ENCODE measurements at regions not wholly inside any gene's neighbourhood (a gene's known extent, or its start where the extent isn't known, plus 50 kb on each side); places are given as distances from the start of the nearest gene placed in this dataset.
A peak's percentile ranks its signal among the peaks of the same experiment; 100 is the strongest.

DNA sequence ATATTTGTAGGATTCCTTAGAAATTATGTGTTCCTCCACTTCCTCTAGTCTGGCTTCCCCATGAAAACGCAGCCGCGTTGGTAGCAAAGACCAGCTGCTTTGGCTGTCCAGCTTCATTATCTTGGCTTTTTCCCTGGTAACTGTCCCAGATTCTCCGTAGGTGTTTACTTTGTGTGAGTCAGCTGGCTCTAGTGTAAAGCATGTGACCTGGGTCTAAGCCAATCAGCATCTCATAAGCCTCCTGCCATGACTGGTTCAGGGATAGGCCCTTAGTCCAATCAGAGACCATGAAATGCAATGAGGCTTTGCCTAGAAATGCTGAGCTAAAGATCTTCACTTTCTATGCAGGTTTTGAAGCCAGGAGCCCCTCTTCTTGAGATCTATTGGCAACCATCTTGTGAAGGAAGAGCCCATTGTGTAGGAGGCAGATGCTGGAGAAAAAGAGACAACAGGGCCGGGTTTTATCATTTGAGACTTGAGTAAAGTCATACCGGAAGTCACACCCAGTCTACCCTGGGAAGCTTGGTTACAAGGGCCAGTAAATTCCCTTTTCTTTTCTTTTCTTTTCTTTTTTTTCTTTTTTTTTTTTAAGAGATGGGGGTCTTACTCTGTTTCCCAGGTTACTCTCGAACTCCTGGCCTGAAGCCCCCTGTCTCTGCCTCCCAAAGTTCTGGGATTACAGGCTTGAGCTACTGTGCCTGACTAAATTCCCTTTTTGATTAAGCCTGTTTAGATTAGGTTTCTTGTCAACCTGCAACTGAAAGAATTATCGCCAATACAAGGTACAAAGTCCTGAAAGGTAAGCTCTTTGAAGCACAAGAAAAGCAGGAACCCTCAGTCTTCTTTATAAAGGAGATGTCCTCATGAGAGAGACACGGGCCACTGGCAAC, 256.5 kb upstream of the RREB1 start:
- no peaks in the 10 kb centered on the region for H3K36me3 Mint-ChIP-seq (ENCODE audit: low read depth)
- H3K4me3 Mint-ChIP-seq: no peak overlapping the region
- no peaks in the 10 kb centered on the region for H4K20me1 ChIP-seq (replicated peaks; ENCODE audit: insufficient read depth)
- no peaks in the 10 kb centered on the region for H3K27me3 ChIP-seq (ENCODE audit: insufficient read depth)
- no peak for DNase-seq (ENCODE audit: low spot score)
- no peaks in the 10 kb centered on the region; the same call in 1 of the 2 replicates for H3K4me1 ChIP-seq (ENCODE audit: insufficient read depth)
- no peak overlapping the region for H3K27ac Mint-ChIP-seq
- H2AFZ ChIP-seq: peak overlapping the region; percentile 84
- H3K4me2 ChIP-seq: no peak overlapping the region
- ATAC-seq: no peak; the same call in 2 of the 3 replicates
- peaks cover 4% of the 10 kb centered on the region for H3K4me1 Mint-ChIP-seq
- H3K9me3 Mint-ChIP-seq: no peaks in the 10 kb centered on the region
- TF ChIP-seq, protein P1, sequence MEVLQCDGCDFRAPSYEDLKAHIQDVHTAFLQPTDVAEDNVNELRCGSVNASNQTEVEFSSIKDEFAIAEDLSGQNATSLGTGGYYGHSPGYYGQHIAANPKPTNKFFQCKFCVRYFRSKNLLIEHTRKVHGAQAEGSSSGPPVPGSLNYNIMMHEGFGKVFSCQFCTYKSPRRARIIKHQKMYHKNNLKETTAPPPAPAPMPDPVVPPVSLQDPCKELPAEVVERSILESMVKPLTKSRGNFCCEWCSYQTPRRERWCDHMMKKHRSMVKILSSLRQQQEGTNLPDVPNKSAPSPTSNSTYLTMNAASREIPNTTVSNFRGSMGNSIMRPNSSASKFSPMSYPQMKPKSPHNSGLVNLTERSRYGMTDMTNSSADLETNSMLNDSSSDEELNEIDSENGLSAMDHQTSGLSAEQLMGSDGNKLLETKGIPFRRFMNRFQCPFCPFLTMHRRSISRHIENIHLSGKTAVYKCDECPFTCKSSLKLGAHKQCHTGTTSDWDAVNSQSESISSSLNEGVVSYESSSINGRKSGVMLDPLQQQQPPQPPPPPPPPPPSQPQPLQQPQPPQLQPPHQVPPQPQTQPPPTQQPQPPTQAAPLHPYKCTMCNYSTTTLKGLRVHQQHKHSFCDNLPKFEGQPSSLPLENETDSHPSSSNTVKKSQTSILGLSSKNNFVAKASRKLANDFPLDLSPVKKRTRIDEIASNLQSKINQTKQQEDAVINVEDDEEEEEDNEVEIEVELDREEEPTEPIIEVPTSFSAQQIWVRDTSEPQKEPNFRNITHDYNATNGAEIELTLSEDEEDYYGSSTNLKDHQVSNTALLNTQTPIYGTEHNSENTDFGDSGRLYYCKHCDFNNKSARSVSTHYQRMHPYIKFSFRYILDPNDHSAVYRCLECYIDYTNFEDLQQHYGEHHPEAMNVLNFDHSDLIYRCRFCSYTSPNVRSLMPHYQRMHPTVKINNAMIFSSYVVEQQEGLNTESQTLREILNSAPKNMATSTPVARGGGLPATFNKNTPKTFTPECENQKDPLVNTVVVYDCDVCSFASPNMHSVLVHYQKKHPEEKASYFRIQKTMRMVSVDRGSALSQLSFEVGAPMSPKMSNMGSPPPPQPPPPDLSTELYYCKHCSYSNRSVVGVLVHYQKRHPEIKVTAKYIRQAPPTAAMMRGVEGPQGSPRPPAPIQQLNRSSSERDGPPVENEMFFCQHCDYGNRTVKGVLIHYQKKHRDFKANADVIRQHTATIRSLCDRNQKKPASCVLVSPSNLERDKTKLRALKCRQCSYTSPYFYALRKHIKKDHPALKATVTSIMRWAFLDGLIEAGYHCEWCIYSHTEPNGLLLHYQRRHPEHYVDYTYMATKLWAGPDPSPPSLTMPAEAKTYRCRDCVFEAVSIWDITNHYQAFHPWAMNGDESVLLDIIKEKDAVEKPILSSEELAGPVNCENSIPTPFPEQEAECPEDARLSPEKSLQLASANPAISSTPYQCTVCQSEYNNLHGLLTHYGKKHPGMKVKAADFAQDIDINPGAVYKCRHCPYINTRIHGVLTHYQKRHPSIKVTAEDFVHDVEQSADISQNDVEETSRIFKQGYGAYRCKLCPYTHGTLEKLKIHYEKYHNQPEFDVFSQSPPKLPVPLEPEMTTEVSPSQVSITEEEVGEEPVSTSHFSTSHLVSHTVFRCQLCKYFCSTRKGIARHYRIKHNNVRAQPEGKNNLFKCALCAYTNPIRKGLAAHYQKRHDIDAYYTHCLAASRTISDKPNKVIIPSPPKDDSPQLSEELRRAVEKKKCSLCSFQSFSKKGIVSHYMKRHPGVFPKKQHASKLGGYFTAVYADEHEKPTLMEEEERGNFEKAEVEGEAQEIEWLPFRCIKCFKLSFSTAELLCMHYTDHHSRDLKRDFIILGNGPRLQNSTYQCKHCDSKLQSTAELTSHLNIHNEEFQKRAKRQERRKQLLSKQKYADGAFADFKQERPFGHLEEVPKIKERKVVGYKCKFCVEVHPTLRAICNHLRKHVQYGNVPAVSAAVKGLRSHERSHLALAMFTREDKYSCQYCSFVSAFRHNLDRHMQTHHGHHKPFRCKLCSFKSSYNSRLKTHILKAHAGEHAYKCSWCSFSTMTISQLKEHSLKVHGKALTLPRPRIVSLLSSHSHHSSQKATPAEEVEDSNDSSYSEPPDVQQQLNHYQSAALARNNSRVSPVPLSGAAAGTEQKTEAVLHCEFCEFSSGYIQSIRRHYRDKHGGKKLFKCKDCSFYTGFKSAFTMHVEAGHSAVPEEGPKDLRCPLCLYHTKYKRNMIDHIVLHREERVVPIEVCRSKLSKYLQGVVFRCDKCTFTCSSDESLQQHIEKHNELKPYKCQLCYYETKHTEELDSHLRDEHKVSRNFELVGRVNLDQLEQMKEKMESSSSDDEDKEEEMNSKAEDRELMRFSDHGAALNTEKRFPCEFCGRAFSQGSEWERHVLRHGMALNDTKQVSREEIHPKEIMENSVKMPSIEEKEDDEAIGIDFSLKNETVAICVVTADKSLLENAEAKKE (CRISPR knock-in tag; IDR thresholded peaks at IDR 0.05): no peak
- TF ChIP-seq ZNF331 (CRISPR knock-in tag; IDR thresholded peaks at IDR 0.05; ENCODE audit: low read depth) (no peak), STAT1 (IDR thresholded peaks at IDR 0.05; ENCODE audit: unreplicated experiment) (no peak), ETS1 (IDR thresholded peaks at IDR 0.05) (no peak), CREB1 (CRISPR knock-in tag; IDR thresholded peaks at IDR 0.05; ENCODE audit: low read depth) (no peak), CTCF (conservative IDR thresholded peaks at IDR 0.05; ENCODE audit: low read depth in 2 of 2) (no peak), POLR2AphosphoS5 (IDR thresholded peaks at IDR 0.05; ENCODE audit: low read depth) (no peak), NANOG (IDR thresholded peaks at IDR 0.05; ENCODE audit: borderline replicate concordance) (no peak), JUNB (IDR thresholded peaks at IDR 0.05; ENCODE audit: unreplicated experiment) (no peak), EZH2 (IDR thresholded peaks at IDR 0.05; ENCODE audit: low read depth, unreplicated experiment) (no peak), EZH2phosphoT487 (IDR thresholded peaks at IDR 0.05; ENCODE audit: unreplicated experiment) (no peak), ZNF114 (CRISPR knock-in tag; IDR thresholded peaks at IDR 0.05) (no peak)
- TF ChIP-seq, protein P2, sequence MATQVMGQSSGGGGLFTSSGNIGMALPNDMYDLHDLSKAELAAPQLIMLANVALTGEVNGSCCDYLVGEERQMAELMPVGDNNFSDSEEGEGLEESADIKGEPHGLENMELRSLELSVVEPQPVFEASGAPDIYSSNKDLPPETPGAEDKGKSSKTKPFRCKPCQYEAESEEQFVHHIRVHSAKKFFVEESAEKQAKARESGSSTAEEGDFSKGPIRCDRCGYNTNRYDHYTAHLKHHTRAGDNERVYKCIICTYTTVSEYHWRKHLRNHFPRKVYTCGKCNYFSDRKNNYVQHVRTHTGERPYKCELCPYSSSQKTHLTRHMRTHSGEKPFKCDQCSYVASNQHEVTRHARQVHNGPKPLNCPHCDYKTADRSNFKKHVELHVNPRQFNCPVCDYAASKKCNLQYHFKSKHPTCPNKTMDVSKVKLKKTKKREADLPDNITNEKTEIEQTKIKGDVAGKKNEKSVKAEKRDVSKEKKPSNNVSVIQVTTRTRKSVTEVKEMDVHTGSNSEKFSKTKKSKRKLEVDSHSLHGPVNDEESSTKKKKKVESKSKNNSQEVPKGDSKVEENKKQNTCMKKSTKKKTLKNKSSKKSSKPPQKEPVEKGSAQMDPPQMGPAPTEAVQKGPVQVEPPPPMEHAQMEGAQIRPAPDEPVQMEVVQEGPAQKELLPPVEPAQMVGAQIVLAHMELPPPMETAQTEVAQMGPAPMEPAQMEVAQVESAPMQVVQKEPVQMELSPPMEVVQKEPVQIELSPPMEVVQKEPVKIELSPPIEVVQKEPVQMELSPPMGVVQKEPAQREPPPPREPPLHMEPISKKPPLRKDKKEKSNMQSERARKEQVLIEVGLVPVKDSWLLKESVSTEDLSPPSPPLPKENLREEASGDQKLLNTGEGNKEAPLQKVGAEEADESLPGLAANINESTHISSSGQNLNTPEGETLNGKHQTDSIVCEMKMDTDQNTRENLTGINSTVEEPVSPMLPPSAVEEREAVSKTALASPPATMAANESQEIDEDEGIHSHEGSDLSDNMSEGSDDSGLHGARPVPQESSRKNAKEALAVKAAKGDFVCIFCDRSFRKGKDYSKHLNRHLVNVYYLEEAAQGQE (IDR thresholded peaks at IDR 0.05; ENCODE audit: unreplicated experiment): no peak
- no peaks in the 10 kb centered on the region for H3K36me3 ChIP-seq (ENCODE audit: insufficient read depth)
- peaks cover 6% of the 10 kb centered on the region for H3K27me3 Mint-ChIP-seq (ENCODE audit: insufficient read depth, low read depth, poor library complexity)
- no peak overlapping the region for H3K4me3 ChIP-seq
- H3K79me2 ChIP-seq (replicated peaks; ENCODE audit: insufficient read depth): no peaks in the 10 kb centered on the region
- H3K9me2 ChIP-seq (ENCODE audit: insufficient read depth): peaks cover 7% of the 10 kb centered on the region; the same call in 1 of the 2 replicates
- H3K27ac ChIP-seq (ENCODE audit: low read depth): no peak overlapping the region
- H3F3A ChIP-seq (replicated peaks; ENCODE audit: low read depth): no peaks in the 10 kb centered on the region
